ENCODE measurements at regions not wholly inside any gene's neighbourhood (a gene's known extent, or its start where the extent isn't known, plus 50 kb on each side); places are given as distances from the start of the nearest gene placed in this dataset.

GRCh38 chr4:57442831-57443291 lies 332.7 kb upstream of the IGFBP7 start:
- Histone ChIP-seq H3K4me3 (ENCODE audit: insufficient read depth, low read depth, low read length) (no peak overlapping the region), H3K36me3 (ENCODE audit: control insufficient read depth, insufficient read depth, low read length) (no peaks in the 10 kb centered on the region), H3K4me1 (ENCODE audit: control insufficient read depth, insufficient read depth, low read length) (no peaks in the 10 kb centered on the region), H3K27ac (ENCODE audit: insufficient read depth, low read depth, low read length, poor library complexity, severe bottlenecking) (no peak overlapping the region), H3K9me3 (ENCODE audit: control insufficient read depth, low read length) (no peaks in the 10 kb centered on the region), H3K27me3 (ENCODE audit: control insufficient read depth, insufficient read depth, low read length, poor library complexity, severe bottlenecking) (no peaks in the 10 kb centered on the region)
- 49% methylated on average over 4 of the region's 4 CpGs for WGBS, 2 experiments

- H3K27ac ChIP-seq (ENCODE audit: insufficient read depth, low read depth, low read length, poor library complexity, severe bottlenecking): no peak overlapping the region
- H3K36me3 ChIP-seq (ENCODE audit: control insufficient read depth, insufficient read depth, low read length): no peaks in the 10 kb centered on the region
- H3K4me3 ChIP-seq (ENCODE audit: insufficient read depth, low read depth, low read length): no peak overlapping the region
- H3K9me3 ChIP-seq (ENCODE audit: control insufficient read depth, low read length): no peaks in the 10 kb centered on the region
- H3K27me3 ChIP-seq (ENCODE audit: control insufficient read depth, insufficient read depth, low read length, poor library complexity, severe bottlenecking): no peaks in the 10 kb centered on the region
- 62 to 91% methylated on average over 3 to 6 of the region's 7 CpGs for WGBS, 2 experiments
- no peaks in the 10 kb centered on the region for H3K4me1 ChIP-seq (ENCODE audit: control insufficient read depth, insufficient read depth, low read length)
Measured at GRCh38 chr4:57442241-57442640, 332.1 kb upstream of the IGFBP7 start.

- H3K9me3 ChIP-seq (ENCODE audit: control insufficient read depth, low read length): no peaks in the 10 kb centered on the region
- 70 to 96% methylated on average over 6 to 8 of the region's 8 CpGs for WGBS, 2 experiments
- no peaks in the 10 kb centered on the region for H3K36me3 ChIP-seq (ENCODE audit: control insufficient read depth, insufficient read depth, low read length)
Measured at GRCh38 chr4:57437649-57438048, 327.5 kb upstream of the IGFBP7 start.

GRCh38 chr4:57435300-57435699 lies 325.1 kb upstream of the IGFBP7 start:
- no peaks in the 10 kb centered on the region for H3K4me1 ChIP-seq (ENCODE audit: control insufficient read depth, insufficient read depth, low read length)
- no peak overlapping the region for H3K4me3 ChIP-seq (ENCODE audit: insufficient read depth, low read depth, low read length)
- H3K36me3 ChIP-seq (ENCODE audit: control insufficient read depth, insufficient read depth, low read length): no peaks in the 10 kb centered on the region
- no peaks in the 10 kb centered on the region for H3K9me3 ChIP-seq (ENCODE audit: control insufficient read depth, low read length)
- H3K27me3 ChIP-seq (ENCODE audit: control insufficient read depth, insufficient read depth, low read length, poor library complexity, severe bottlenecking): no peaks in the 10 kb centered on the region
- WGBS, 2 experiments: 92% methylated on average over 3 of the region's 3 CpGs
- H3K27ac ChIP-seq (ENCODE audit: insufficient read depth, low read depth, low read length, poor library complexity, severe bottlenecking): no peak overlapping the region

More at GRCh38 chr4:57437649-57438048, 327.5 kb upstream of the IGFBP7 start:
- Histone ChIP-seq H3K27me3 (ENCODE audit: control insufficient read depth, insufficient read depth, low read length, poor library complexity, severe bottlenecking) (no peaks in the 10 kb centered on the region), H3K4me1 (ENCODE audit: control insufficient read depth, insufficient read depth, low read length) (no peaks in the 10 kb centered on the region), H3K4me3 (ENCODE audit: insufficient read depth, low read depth, low read length) (no peak overlapping the region), H3K27ac (ENCODE audit: insufficient read depth, low read depth, low read length, poor library complexity, severe bottlenecking) (no peak overlapping the region)

GRCh38 chr4:57430726-57431125 lies 320.5 kb upstream of the IGFBP7 start:
- no peak overlapping the region for H3K4me3 ChIP-seq (ENCODE audit: insufficient read depth, low read depth, low read length)
- no peaks in the 10 kb centered on the region for H3K27me3 ChIP-seq (ENCODE audit: control insufficient read depth, insufficient read depth, low read length, poor library complexity, severe bottlenecking)
- no peaks in the 10 kb centered on the region for H3K36me3 ChIP-seq (ENCODE audit: control insufficient read depth, insufficient read depth, low read length)
- no peak overlapping the region for H3K27ac ChIP-seq (ENCODE audit: insufficient read depth, low read depth, low read length, poor library complexity, severe bottlenecking)
- H3K4me1 ChIP-seq (ENCODE audit: control insufficient read depth, insufficient read depth, low read length): no peaks in the 10 kb centered on the region
- no peaks in the 10 kb centered on the region for H3K9me3 ChIP-seq (ENCODE audit: control insufficient read depth, low read length)
- WGBS, 2 experiments: 89 to 90% methylated on average over 2 of the region's 2 CpGs

- no peaks in the 10 kb centered on the region for H3K4me1 ChIP-seq (ENCODE audit: control insufficient read depth, insufficient read depth, low read length)
- H3K4me3 ChIP-seq (ENCODE audit: insufficient read depth, low read depth, low read length): no peak overlapping the region
- 18 to 20% methylated on average over 9 of the region's 11 CpGs for WGBS, 2 experiments
- no peaks in the 10 kb centered on the region for H3K27me3 ChIP-seq (ENCODE audit: control insufficient read depth, insufficient read depth, low read length, poor library complexity, severe bottlenecking)
- no peak overlapping the region for H3K27ac ChIP-seq (ENCODE audit: insufficient read depth, low read depth, low read length, poor library complexity, severe bottlenecking)
- no peaks in the 10 kb centered on the region for H3K36me3 ChIP-seq (ENCODE audit: control insufficient read depth, insufficient read depth, low read length)
- H3K9me3 ChIP-seq (ENCODE audit: control insufficient read depth, low read length): no peaks in the 10 kb centered on the region
Measured at GRCh38 chr4:57426779-57427395, 316.7 kb upstream of the IGFBP7 start.

GRCh38 chr4:57425610-57426009 lies 315.4 kb upstream of the IGFBP7 start:
- WGBS, 2 experiments: 100% methylated on average over 1 of the region's 1 CpG; no CpG with 5 or more reads in 1 of the 2 experiments
- H3K27me3 ChIP-seq (ENCODE audit: control insufficient read depth, insufficient read depth, low read length, poor library complexity, severe bottlenecking): no peaks in the 10 kb centered on the region

GRCh38 chr4:57424232-57424897 lies 314.2 kb upstream of the IGFBP7 start:
- no peak overlapping the region for H3K4me3 ChIP-seq (ENCODE audit: insufficient read depth, low read depth, low read length)
- WGBS, 2 experiments: 94% methylated on average over 6 of the region's 6 CpGs
- no peaks in the 10 kb centered on the region for H3K27me3 ChIP-seq (ENCODE audit: control insufficient read depth, insufficient read depth, low read length, poor library complexity, severe bottlenecking)
- H3K36me3 ChIP-seq (ENCODE audit: control insufficient read depth, insufficient read depth, low read length): no peaks in the 10 kb centered on the region
- no peaks in the 10 kb centered on the region for H3K4me1 ChIP-seq (ENCODE audit: control insufficient read depth, insufficient read depth, low read length)
- no peak overlapping the region for H3K27ac ChIP-seq (ENCODE audit: insufficient read depth, low read depth, low read length, poor library complexity, severe bottlenecking)
- no peaks in the 10 kb centered on the region for H3K9me3 ChIP-seq (ENCODE audit: control insufficient read depth, low read length)

More at GRCh38 chr4:57425610-57426009, 315.4 kb upstream of the IGFBP7 start:
- Histone ChIP-seq H3K4me1 (ENCODE audit: control insufficient read depth, insufficient read depth, low read length) (no peaks in the 10 kb centered on the region), H3K36me3 (ENCODE audit: control insufficient read depth, insufficient read depth, low read length) (no peaks in the 10 kb centered on the region), H3K27ac (ENCODE audit: insufficient read depth, low read depth, low read length, poor library complexity, severe bottlenecking) (no peak overlapping the region), H3K4me3 (ENCODE audit: insufficient read depth, low read depth, low read length) (no peak overlapping the region), H3K9me3 (ENCODE audit: control insufficient read depth, low read length) (no peaks in the 10 kb centered on the region)

GRCh38 chr4:57418133-57418532 lies 307.9 kb upstream of the IGFBP7 start:
- no peak overlapping the region for H3K27ac ChIP-seq (ENCODE audit: insufficient read depth, low read depth, low read length, poor library complexity, severe bottlenecking)
- WGBS, 2 experiments: 91 to 100% methylated on average over 1 of the region's 1 CpG

GRCh38 chr4:57412259-57413054 lies 302.3 kb upstream of the IGFBP7 start:
- H3K36me3 ChIP-seq (ENCODE audit: control insufficient read depth, insufficient read depth, low read length): no peaks in the 10 kb centered on the region
- no peaks in the 10 kb centered on the region for H3K27me3 ChIP-seq (ENCODE audit: control insufficient read depth, insufficient read depth, low read length, poor library complexity, severe bottlenecking)
- H3K4me3 ChIP-seq (ENCODE audit: insufficient read depth, low read depth, low read length): no peak overlapping the region
- no peaks in the 10 kb centered on the region for H3K9me3 ChIP-seq (ENCODE audit: control insufficient read depth, low read length)
- no peak overlapping the region for H3K27ac ChIP-seq (ENCODE audit: insufficient read depth, low read depth, low read length, poor library complexity, severe bottlenecking)
- WGBS, 2 experiments: 95 to 96% methylated on average over 5 of the region's 5 CpGs
- H3K4me1 ChIP-seq (ENCODE audit: control insufficient read depth, insufficient read depth, low read length): no peaks in the 10 kb centered on the region

More at GRCh38 chr4:57418133-57418532, 307.9 kb upstream of the IGFBP7 start:
- H3K9me3 ChIP-seq (ENCODE audit: control insufficient read depth, low read length): no peaks in the 10 kb centered on the region
- no peaks in the 10 kb centered on the region for H3K36me3 ChIP-seq (ENCODE audit: control insufficient read depth, insufficient read depth, low read length)
- no peak overlapping the region for H3K4me3 ChIP-seq (ENCODE audit: insufficient read depth, low read depth, low read length)
- H3K27me3 ChIP-seq (ENCODE audit: control insufficient read depth, insufficient read depth, low read length, poor library complexity, severe bottlenecking): no peaks in the 10 kb centered on the region
- no peaks in the 10 kb centered on the region for H3K4me1 ChIP-seq (ENCODE audit: control insufficient read depth, insufficient read depth, low read length)

All from ectodermal cell (in vitro differentiated cells).